Ishikawa (cell line): ENCODE measurements at regions not wholly inside any gene's neighbourhood (a gene's known extent, or its start where the extent isn't known, plus 50 kb on each side); places are given as distances from the start of the nearest gene placed in this dataset.

ENCODE experiments used
- CEBPB ChIP-seq: IDR thresholded peaks from 2 replicates; pipeline ENCODE4 v1.6.1; 2012
- CREB1 ChIP-seq: IDR thresholded peaks from 2 replicates; pipeline ENCODE4 v1.6.1; 2012; ENCODE audit warnings: low read depth
- EGR1 ChIP-seq: IDR thresholded peaks from 2 replicates; pipeline ENCODE4 v1.6.1; 2012
- EP300 ChIP-seq: IDR thresholded peaks from 2 replicates; pipeline ENCODE4 v1.6.1; 2012; ENCODE audit warnings: borderline replicate concordance
- FOXM1 ChIP-seq: IDR thresholded peaks from 2 replicates; pipeline ENCODE4 v1.6.1; 2012; ENCODE audit warnings: low read depth, borderline replicate concordance
- NFIC ChIP-seq: IDR thresholded peaks from 2 replicates; pipeline ENCODE4 v1.6.1; 2012
- RAD21 ChIP-seq: IDR thresholded peaks from 2 replicates; pipeline ENCODE4 v1.6.1; 2012; ENCODE audit warnings: low read depth
- TAF1 ChIP-seq: IDR thresholded peaks from 2 replicates; pipeline ENCODE4 v1.6.1; 2012; ENCODE audit warnings: low read depth, mild to moderate bottlenecking
- TCF12 ChIP-seq: IDR thresholded peaks from 2 replicates; pipeline ENCODE4 v1.6.1; 2012; ENCODE audit warnings: low read depth
- TEAD4 ChIP-seq: IDR thresholded peaks from 2 replicates; pipeline ENCODE4 v1.6.1; 2012
- USF1 ChIP-seq: IDR thresholded peaks from 2 replicates; pipeline ENCODE4 v1.6.1; 2012
- YY1 ChIP-seq: IDR thresholded peaks from 2 replicates; pipeline ENCODE4 v1.6.1; 2012; ENCODE audit warnings: low read depth
- ZBTB7A ChIP-seq: IDR thresholded peaks from 2 replicates; pipeline ENCODE4 v1.6.1; 2012; ENCODE audit warnings: low read depth
- TF ChIP-seq, protein P1 (sequence below): IDR thresholded peaks from 2 replicates; pipeline ENCODE4 v1.6.1; 2012; ENCODE audit warnings: low read depth, mild to moderate bottlenecking
- TF ChIP-seq, protein P2 (sequence below): IDR thresholded peaks from 2 replicates; pipeline ENCODE4 v1.6.1; 2012

- TF ChIP-seq USF1 (no peak), ZBTB7A (no peak), YY1 (no peak), CREB1 (no peak), EGR1 (no peak), TAF1 (no peak), EP300 (no peak), FOXM1 (no peak), TCF12 (no peak)
- TF ChIP-seq, protein P1, sequence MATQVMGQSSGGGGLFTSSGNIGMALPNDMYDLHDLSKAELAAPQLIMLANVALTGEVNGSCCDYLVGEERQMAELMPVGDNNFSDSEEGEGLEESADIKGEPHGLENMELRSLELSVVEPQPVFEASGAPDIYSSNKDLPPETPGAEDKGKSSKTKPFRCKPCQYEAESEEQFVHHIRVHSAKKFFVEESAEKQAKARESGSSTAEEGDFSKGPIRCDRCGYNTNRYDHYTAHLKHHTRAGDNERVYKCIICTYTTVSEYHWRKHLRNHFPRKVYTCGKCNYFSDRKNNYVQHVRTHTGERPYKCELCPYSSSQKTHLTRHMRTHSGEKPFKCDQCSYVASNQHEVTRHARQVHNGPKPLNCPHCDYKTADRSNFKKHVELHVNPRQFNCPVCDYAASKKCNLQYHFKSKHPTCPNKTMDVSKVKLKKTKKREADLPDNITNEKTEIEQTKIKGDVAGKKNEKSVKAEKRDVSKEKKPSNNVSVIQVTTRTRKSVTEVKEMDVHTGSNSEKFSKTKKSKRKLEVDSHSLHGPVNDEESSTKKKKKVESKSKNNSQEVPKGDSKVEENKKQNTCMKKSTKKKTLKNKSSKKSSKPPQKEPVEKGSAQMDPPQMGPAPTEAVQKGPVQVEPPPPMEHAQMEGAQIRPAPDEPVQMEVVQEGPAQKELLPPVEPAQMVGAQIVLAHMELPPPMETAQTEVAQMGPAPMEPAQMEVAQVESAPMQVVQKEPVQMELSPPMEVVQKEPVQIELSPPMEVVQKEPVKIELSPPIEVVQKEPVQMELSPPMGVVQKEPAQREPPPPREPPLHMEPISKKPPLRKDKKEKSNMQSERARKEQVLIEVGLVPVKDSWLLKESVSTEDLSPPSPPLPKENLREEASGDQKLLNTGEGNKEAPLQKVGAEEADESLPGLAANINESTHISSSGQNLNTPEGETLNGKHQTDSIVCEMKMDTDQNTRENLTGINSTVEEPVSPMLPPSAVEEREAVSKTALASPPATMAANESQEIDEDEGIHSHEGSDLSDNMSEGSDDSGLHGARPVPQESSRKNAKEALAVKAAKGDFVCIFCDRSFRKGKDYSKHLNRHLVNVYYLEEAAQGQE = no peak
Measured at GRCh38 chr14:55773984-55774545, 194.1 kb downstream of the KTN1 start.

- no peak for TF ChIP-seq RAD21
- TF ChIP-seq, protein P1 = no peak
- TF ChIP-seq EP300 = no peak
- no peak for TF ChIP-seq USF1
- no peak for TF ChIP-seq FOXM1
- no peak for TF ChIP-seq CREB1
- TF ChIP-seq EGR1 = no peak
- TF ChIP-seq ZBTB7A = no peak
- TF ChIP-seq YY1 = no peak
Measured at GRCh38 chr14:55777877-55778276, 197.9 kb downstream of the KTN1 start.

- TF ChIP-seq FOXM1 (no peak), TEAD4 (peak; percentile 60), NFIC (peak; percentile 82)
Measured at GRCh38 chr14:55780156-55780946, 200.3 kb downstream of the KTN1 start.

DNA sequence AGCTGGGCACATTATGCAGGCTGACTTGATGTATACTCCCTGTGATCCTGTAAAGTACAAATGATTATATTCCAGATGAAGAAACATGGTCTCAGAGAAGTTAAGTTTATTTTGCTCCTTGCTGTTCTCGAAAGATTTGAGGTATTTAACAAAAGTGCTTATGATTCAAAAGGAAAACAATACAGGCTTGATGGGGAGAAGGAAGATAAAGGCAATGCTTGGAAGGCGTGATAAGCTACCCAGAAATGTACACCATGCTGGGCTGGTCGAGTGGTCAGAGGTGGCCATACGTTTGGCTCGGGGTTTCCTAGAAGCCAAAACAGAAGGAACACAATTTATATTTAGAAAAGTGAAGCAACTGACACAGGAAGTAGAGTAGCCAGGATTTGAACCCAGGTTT is 201.0 kb downstream of the KTN1 start:
- no peak for TF ChIP-seq CREB1
- TF ChIP-seq RAD21 = no peak
- TF ChIP-seq, protein P1 = no peak
- TF ChIP-seq, protein P2, sequence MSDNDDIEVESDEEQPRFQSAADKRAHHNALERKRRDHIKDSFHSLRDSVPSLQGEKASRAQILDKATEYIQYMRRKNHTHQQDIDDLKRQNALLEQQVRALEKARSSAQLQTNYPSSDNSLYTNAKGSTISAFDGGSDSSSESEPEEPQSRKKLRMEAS = no peak

GRCh38 chr14:55782166-55782565 is 202.2 kb downstream of the KTN1 start:
- TF ChIP-seq TAF1 = no peak
- no peak for TF ChIP-seq EP300
- TF ChIP-seq ZBTB7A = no peak
- TF ChIP-seq TEAD4 = no peak
- TF ChIP-seq CEBPB = no peak
- TF ChIP-seq, protein P2 = no peak
- no peak for TF ChIP-seq FOXM1
- TF ChIP-seq USF1 = no peak
- TF ChIP-seq, protein P1 = no peak
- TF ChIP-seq TCF12 = no peak
- TF ChIP-seq CREB1 = no peak
- TF ChIP-seq RAD21 = no peak
- no peak for TF ChIP-seq YY1
- no peak for TF ChIP-seq EGR1
- no peak for TF ChIP-seq NFIC
